SK-N-MC (cell line): ENCODE measurements at regions not wholly inside any gene's neighbourhood (a gene's known extent, or its start where the extent isn't known, plus 50 kb on each side); places are given as distances from the start of the nearest gene placed in this dataset.

ENCODE experiments used
- EZH2 ChIP-seq: fragments of 200-600 bp; sonication (generic); IDR thresholded peaks from one replicate; pipeline ENCODE4 v1.6.1; 2017; ENCODE audit warnings: antibody characterized with exemption
- FOXP2 ChIP-seq: optimal IDR thresholded peaks from 2 replicates; pipeline ENCODE3; 2011; ENCODE audit warnings: mild to moderate bottlenecking, moderate library complexity; ENCODE audit not compliant: insufficient read depth; ENCODE audit errors: extremely low read length, control extremely low read depth
- POLR2AphosphoS5 ChIP-seq: IDR thresholded peaks from 2 replicates; pipeline ENCODE4 v1.6.1; 2012; ENCODE audit warnings: mild to moderate bottlenecking, low read depth, low read length, borderline replicate concordance

DNA sequence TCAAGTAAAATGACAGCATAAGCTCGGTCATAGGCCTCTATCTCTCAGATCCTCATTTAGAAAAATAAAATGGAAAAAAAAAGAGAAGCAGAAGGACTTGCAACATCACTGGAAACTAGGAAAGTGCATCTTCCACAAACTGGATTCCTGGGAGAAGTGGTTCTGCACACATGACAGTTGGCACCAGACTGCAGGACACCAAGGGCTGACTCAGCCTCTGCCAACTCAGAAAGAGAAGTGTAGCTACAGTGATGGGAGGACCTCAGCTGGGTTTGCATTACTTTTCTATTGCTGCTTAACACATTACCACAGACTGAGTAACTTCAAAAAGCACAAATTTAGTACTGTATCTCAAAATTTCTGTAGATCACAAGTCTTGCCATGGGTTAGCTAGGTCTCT, 409.5 kb upstream of the GCFC2 start:
- TF ChIP-seq POLR2AphosphoS5 = no peak
- TF ChIP-seq EZH2 = no peak
- no peak for TF ChIP-seq FOXP2
